C4-2B (cell line): ENCODE measurements at regions not wholly inside any gene's neighbourhood (a gene's known extent, or its start where the extent isn't known, plus 50 kb on each side); places are given as distances from the start of the nearest gene placed in this dataset.

Experiments
- CTCF ChIP-seq: fragments of 450-650 bp; conservative IDR thresholded peaks from 2 replicates; pipeline ENCODE4 v1.5.1; 2017; ENCODE audit warnings: mild to moderate bottlenecking
- ZFX ChIP-seq: fragments of 450-650 bp; IDR thresholded peaks from 2 replicates; pipeline ENCODE4 v1.6.1; 2017

GRCh38 chr3:77718311-77718710 lies 678.4 kb downstream of the ROBO2 start:
- TF ChIP-seq CTCF (no peak), ZFX (no peak)
